MM.1S (cell line): ENCODE measurements at regions not wholly inside any gene's neighbourhood (a gene's known extent, or its start where the extent isn't known, plus 50 kb on each side); places are given as distances from the start of the nearest gene placed in this dataset.

Source experiments
- DNase-seq: peaks from one replicate; pipeline ENCODE4 v3.0.0-alpha.2; 2015
- H2AFZ ChIP-seq: fragments of 300-600 bp; sonication (generic); 2 replicates; pipeline ENCODE4 v1.6.0; 2016; ENCODE audit warnings: antibody characterized with exemption, low read length
- H3F3A ChIP-seq: fragments of 300-600 bp; sonication (generic); 2 replicates; pipeline ENCODE4 v1.6.1; 2016; ENCODE audit warnings: mild to moderate bottlenecking, antibody characterized with exemption, low read length, moderate library complexity, mixed read lengths; ENCODE audit not compliant: insufficient read depth
- H3K27ac ChIP-seq: fragments of 300-600 bp; sonication (generic); 2 replicates; pipeline ENCODE4 v1.5.1; 2016; ENCODE audit warnings: mild to moderate bottlenecking, low read length
- H3K27me3 ChIP-seq: fragments of 300-600 bp; sonication (generic); replicated peaks from 2 replicates; pipeline ENCODE4 v1.6.0; 2016; ENCODE audit warnings: low read length; ENCODE audit not compliant: insufficient read depth
- H3K36me3 ChIP-seq: fragments of 300-600 bp; sonication (generic); replicated peaks from 2 replicates; pipeline ENCODE4 v1.6.1; 2016; ENCODE audit warnings: mild to moderate bottlenecking, low read length, mixed read lengths; ENCODE audit not compliant: insufficient read depth
- H3K4me1 ChIP-seq: fragments of 300-600 bp; sonication (generic); 2 replicates; pipeline ENCODE4 v1.6.1; 2016; ENCODE audit warnings: low read length, mixed read lengths
- H3K4me2 ChIP-seq: fragments of 300-600 bp; sonication (generic); 2 replicates; pipeline ENCODE4 v1.6.0; 2016; ENCODE audit warnings: low read depth, low read length
- H3K4me3 ChIP-seq: fragments of 300-600 bp; sonication (generic); 2 replicates; pipeline ENCODE4 v1.5.1; 2016; ENCODE audit warnings: low read length, mixed read lengths
- H3K79me2 ChIP-seq: fragments of 300-600 bp; sonication (generic); 2 replicates; pipeline ENCODE4 v1.6.1; 2016; ENCODE audit warnings: mixed run types, low read length, mixed read lengths
- H3K9ac ChIP-seq: fragments of 300-600 bp; sonication (generic); 2 replicates; pipeline ENCODE4 v1.6.1; 2016; ENCODE audit warnings: low read length, mixed read lengths
- H3K9me2 ChIP-seq: fragments of 300-600 bp; sonication (generic); replicated peaks from 2 replicates; pipeline ENCODE4 v1.6.1; 2016; ENCODE audit warnings: mild to moderate bottlenecking, low read length, mixed read lengths; ENCODE audit not compliant: insufficient read depth
- H3K9me3 ChIP-seq: fragments of 300-600 bp; sonication (generic); replicated peaks from 2 replicates; pipeline ENCODE4 v1.6.1; 2016; ENCODE audit warnings: mild to moderate bottlenecking, low read length, mixed read lengths; ENCODE audit not compliant: insufficient read depth
- H4K20me1 ChIP-seq: fragments of 300-600 bp; sonication (generic); 2 replicates; pipeline ENCODE4 v1.6.1; 2016; ENCODE audit warnings: mild to moderate bottlenecking, low read length, moderate library complexity, mixed read lengths; ENCODE audit not compliant: insufficient read depth
- EZH2 ChIP-seq: fragments of 300-600 bp; sonication (generic); optimal IDR thresholded peaks from 2 replicates; pipeline ENCODE3; 2017; ENCODE audit warnings: low read depth, mild to moderate bottlenecking, antibody characterized with exemption, low read length, mixed read lengths
- EZH2phosphoT487 ChIP-seq: fragments of 300-600 bp; sonication (generic); IDR thresholded peaks from 2 replicates; pipeline ENCODE4 v1.6.1; 2018; ENCODE audit warnings: antibody characterized with exemption, low read length
- TF ChIP-seq, protein P1 (sequence below): fragments of 300-600 bp; sonication (generic); IDR thresholded peaks from 2 replicates; pipeline ENCODE4 v1.5.1; 2016; ENCODE audit warnings: antibody characterized with exemption, low read length, mixed read lengths

DNA sequence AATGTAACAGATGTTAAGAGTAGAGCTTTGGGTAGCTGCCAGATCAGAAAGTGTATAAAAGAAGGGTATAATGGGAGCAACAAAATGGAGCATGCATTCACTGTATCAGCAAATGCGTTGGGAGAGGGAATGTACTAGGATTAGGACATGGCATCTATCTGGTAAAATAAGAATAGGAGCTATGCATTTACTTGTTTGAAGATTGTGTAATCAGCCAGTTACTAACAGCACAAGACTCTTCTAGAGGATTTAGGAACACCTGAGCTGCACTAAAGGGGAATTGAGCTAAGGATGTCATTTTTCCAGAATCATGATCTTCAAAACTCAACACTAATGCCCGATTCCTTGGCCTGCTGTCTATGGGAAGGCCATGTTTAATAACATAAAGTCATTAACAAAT, 394.2 kb upstream of the TNP1 start:
- TF ChIP-seq EZH2phosphoT487 (no peak), EZH2 (no peak)
- TF ChIP-seq, protein P1, sequence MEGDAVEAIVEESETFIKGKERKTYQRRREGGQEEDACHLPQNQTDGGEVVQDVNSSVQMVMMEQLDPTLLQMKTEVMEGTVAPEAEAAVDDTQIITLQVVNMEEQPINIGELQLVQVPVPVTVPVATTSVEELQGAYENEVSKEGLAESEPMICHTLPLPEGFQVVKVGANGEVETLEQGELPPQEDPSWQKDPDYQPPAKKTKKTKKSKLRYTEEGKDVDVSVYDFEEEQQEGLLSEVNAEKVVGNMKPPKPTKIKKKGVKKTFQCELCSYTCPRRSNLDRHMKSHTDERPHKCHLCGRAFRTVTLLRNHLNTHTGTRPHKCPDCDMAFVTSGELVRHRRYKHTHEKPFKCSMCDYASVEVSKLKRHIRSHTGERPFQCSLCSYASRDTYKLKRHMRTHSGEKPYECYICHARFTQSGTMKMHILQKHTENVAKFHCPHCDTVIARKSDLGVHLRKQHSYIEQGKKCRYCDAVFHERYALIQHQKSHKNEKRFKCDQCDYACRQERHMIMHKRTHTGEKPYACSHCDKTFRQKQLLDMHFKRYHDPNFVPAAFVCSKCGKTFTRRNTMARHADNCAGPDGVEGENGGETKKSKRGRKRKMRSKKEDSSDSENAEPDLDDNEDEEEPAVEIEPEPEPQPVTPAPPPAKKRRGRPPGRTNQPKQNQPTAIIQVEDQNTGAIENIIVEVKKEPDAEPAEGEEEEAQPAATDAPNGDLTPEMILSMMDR: no peak
- Histone ChIP-seq H2AFZ (no peak overlapping the region), H4K20me1 (no peaks in the 10 kb centered on the region), H3K36me3 (no peaks in the 10 kb centered on the region), H3K9me2 (no peaks in the 10 kb centered on the region), H3K9ac (no peak overlapping the region), H3K27ac (no peak overlapping the region), H3K27me3 (no peaks in the 10 kb centered on the region), H3K4me3 (no peak overlapping the region), H3K79me2 (no peaks in the 10 kb centered on the region), H3K9me3 (no peaks in the 10 kb centered on the region), H3F3A (no peaks in the 10 kb centered on the region), H3K4me1 (no peaks in the 10 kb centered on the region), H3K4me2 (no peak overlapping the region)
- DNase-seq: no peak

- H3K4me2 ChIP-seq: no peak overlapping the region
- TF ChIP-seq, protein P1: no peak
- TF ChIP-seq EZH2 (no peak), EZH2phosphoT487 (no peak)
Measured at GRCh38 chr2:217252181-217252580, 392.3 kb upstream of the TNP1 start.

DNA sequence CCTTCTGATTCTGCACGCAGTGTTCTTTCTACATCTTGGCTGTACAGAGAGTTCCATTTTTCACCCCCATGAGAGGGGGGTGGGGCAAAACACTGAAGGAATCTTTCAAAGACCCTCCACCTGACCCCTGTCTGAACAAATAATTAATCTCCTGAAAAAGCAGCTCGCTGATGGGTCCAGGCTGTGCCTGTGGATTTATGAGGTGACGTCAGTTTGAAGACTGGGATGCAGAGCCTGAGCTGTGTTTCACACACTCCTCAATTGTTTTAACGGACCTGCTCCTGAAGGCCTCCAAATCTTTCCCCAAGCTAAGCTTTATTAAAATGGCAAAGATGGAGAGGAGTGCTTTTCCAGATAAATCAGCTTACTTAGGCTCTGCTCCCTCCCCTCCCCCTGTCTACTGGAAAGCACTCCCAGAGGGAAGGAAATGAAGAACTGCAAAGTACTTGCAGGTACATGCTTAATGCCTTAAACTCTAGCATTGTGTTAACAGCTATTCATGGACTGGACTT, 390.2 kb upstream of the TNP1 start:
- no peaks in the 10 kb centered on the region for H3K27me3 ChIP-seq
- no peaks in the 10 kb centered on the region for H3K36me3 ChIP-seq
- H3F3A ChIP-seq: no peaks in the 10 kb centered on the region

More at GRCh38 chr2:217252181-217252580, 392.3 kb upstream of the TNP1 start:
- Histone ChIP-seq H2AFZ (no peak overlapping the region), H4K20me1 (no peaks in the 10 kb centered on the region), H3K27me3 (no peaks in the 10 kb centered on the region), H3K9me2 (no peaks in the 10 kb centered on the region), H3K9me3 (no peaks in the 10 kb centered on the region), H3K4me3 (no peak overlapping the region), H3K36me3 (no peaks in the 10 kb centered on the region), H3F3A (no peaks in the 10 kb centered on the region), H3K79me2 (no peaks in the 10 kb centered on the region), H3K4me1 (no peaks in the 10 kb centered on the region), H3K27ac (no peak overlapping the region), H3K9ac (no peak overlapping the region)
- no peak for DNase-seq

More for the DNA sequence above, 390.2 kb upstream of the TNP1 start:
- H3K27ac ChIP-seq: no peak overlapping the region
- no peak for DNase-seq
- H3K9ac ChIP-seq: no peak overlapping the region
- no peaks in the 10 kb centered on the region for H3K9me3 ChIP-seq
- no peak overlapping the region for H3K4me2 ChIP-seq
- TF ChIP-seq EZH2phosphoT487: no peak
- TF ChIP-seq EZH2: no peak
- TF ChIP-seq, protein P1: no peak
- H3K4me1 ChIP-seq: no peaks in the 10 kb centered on the region
- no peak overlapping the region for H2AFZ ChIP-seq
- H3K4me3 ChIP-seq: no peak overlapping the region
- no peaks in the 10 kb centered on the region for H3K9me2 ChIP-seq
- no peaks in the 10 kb centered on the region for H4K20me1 ChIP-seq
- H3K79me2 ChIP-seq: no peaks in the 10 kb centered on the region
